ENCODE measurements at regions not wholly inside any gene's neighbourhood (a gene's known extent, or its start where the extent isn't known, plus 50 kb on each side); places are given as distances from the start of the nearest gene placed in this dataset.

DNA sequence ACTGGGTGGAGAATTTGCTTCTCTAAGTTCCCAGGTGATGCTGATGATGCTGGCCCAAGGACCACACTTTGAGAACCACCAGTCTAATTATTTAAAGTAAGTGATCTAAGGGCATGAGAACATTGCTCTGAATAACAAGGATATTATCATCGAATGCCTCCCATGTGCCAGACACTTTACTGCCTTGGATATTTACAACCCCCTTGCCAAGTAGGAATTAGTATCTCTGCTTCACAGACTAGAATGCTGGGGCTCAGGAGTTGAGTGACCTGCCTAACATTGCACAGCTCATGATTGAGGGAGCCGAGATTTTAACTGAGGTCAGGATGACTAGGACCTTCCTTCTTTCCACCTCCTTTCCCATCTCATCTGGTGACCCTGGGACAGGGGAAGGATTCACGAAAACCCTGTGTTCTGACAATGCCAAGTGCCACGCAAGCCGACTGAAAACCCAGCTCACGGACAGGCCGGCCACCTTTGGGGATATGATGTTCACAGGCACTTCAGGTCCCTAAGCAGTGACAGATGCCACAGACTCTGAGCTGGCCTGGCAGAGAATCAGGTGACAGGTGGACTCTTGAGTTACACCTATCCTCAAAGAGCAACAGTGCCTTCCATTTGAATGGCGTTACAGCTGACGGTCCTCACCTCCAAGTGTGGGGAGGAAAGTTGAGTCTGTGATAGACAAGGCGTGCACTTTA lies 230.7 kb downstream of the TOMM20 start:
- Histone ChIP-seq H4K20me1 (ENCODE audit: insufficient read depth) (no peaks in the 10 kb centered on the region), H3K27me3 (ENCODE audit: insufficient read depth, low read depth, low read length) (no peaks in the 10 kb centered on the region), H3K4me3 (ENCODE audit: low read length) (no peak overlapping the region), H3K4me2 (ENCODE audit: low read length) (no peak overlapping the region), H3F3A (ENCODE audit: insufficient read depth, low read length, poor library complexity, severe bottlenecking) (no peaks in the 10 kb centered on the region), H2AFZ (ENCODE audit: low read depth, low read length) (no peak overlapping the region), H3K79me2 (replicated peaks; ENCODE audit: insufficient read depth, low read length) (no peaks in the 10 kb centered on the region), H3K36me3 (ENCODE audit: insufficient read depth, low read length) (no peaks in the 10 kb centered on the region), H3K9ac (ENCODE audit: low read length) (no peak overlapping the region), H3K9me2 (ENCODE audit: insufficient read depth, low read length) (no peaks in the 10 kb centered on the region), H3K27ac (ENCODE audit: low read length) (no peak overlapping the region), H3K9me3 (ENCODE audit: low read length) (no peaks in the 10 kb centered on the region)
- TF ChIP-seq SMC3 (conservative IDR thresholded peaks at IDR 0.05; ENCODE audit: poor library complexity) (no peak), MXI1 (conservative IDR thresholded peaks at IDR 0.05; ENCODE audit: poor library complexity, severe bottlenecking) (no peak), EZH2 (IDR thresholded peaks at IDR 0.05; ENCODE audit: borderline replicate concordance, insufficient read depth, low read length, poor library complexity, severe bottlenecking) (no peak), RAD21 (conservative IDR thresholded peaks at IDR 0.05) (no peak), POLR2AphosphoS5 (IDR thresholded peaks at IDR 0.05) (no peak)

DNA sequence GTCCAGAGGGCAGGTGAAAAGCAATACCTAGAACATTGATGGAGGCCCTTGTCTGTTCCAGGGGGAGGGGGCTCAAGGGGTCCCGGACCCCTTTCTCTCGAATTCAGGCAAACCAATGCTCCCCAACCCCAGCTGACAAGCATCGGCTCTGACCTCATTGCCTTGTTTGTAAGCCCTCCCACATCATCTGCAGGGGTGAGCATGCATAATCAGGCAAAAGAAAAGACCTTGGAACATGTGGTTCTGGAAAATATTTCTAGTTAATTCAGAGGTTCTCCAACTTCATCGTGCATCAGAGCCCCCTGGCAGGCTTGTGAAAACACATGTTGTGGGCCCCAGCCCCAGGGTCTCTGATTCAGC lies 231.3 kb downstream of the TOMM20 start:
- Histone ChIP-seq H3K9me2 (ENCODE audit: insufficient read depth, low read length) (no peaks in the 10 kb centered on the region), H3K27ac (ENCODE audit: low read length) (no peak overlapping the region), H3K9ac (ENCODE audit: low read length) (no peak overlapping the region), H3K4me3 (ENCODE audit: low read length) (no peak overlapping the region), H3K79me2 (replicated peaks; ENCODE audit: insufficient read depth, low read length) (no peaks in the 10 kb centered on the region), H3K27me3 (ENCODE audit: insufficient read depth, low read depth, low read length) (no peaks in the 10 kb centered on the region), H4K20me1 (ENCODE audit: insufficient read depth) (no peaks in the 10 kb centered on the region), H3K36me3 (ENCODE audit: insufficient read depth, low read length) (no peaks in the 10 kb centered on the region), H3K9me3 (ENCODE audit: low read length) (no peaks in the 10 kb centered on the region), H3F3A (ENCODE audit: insufficient read depth, low read length, poor library complexity, severe bottlenecking) (no peaks in the 10 kb centered on the region), H3K4me2 (ENCODE audit: low read length) (no peak overlapping the region), H2AFZ (ENCODE audit: low read depth, low read length) (no peak overlapping the region)
- TF ChIP-seq EZH2 (IDR thresholded peaks at IDR 0.05; ENCODE audit: borderline replicate concordance, insufficient read depth, low read length, poor library complexity, severe bottlenecking) = no peak

DNA sequence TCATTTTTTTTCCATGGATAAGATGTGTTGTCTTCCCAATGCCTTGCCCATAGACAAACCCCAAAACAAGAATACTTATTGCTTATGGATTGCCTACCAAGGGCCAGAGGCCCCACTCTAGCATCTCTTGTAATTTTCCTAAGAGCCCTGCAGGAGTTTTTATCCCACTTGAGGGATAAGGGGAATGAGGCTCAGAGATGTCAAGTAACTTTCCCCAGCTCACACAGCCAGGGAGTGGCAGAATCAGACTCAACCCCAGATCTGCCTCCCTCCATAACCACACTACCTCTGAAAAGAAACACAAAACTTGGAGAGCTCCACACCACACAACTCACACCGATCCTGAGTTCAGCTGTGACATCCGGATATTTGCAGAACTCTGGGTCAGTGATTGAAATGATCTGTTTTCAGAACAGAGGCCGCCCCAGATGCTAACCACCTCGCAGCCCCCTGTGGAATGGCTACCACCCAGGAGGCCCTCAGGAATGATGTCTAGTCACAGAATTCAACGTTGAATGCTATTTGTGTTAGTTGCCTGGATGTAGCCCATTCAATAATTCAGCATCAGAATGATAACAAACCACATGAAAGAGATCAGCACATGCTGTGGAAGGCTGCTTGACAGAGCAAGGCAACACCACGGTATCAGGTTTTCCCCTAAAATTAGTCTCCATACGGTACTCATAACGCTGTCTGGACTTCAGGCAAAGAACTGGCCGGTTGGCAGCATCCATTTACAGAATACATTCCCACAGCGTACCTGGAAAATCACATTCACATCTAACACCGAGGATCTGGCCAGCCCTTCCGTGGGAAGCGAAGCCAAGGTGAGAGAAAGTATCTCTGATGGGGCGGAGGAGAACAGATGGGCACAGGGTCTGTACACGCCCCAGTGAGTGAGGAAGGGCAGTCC lies 231.9 kb downstream of the TOMM20 start:
- Histone ChIP-seq H3K4me2 (ENCODE audit: low read length) (no peak overlapping the region), H3K27me3 (ENCODE audit: insufficient read depth, low read depth, low read length) (no peaks in the 10 kb centered on the region), H3K27ac (ENCODE audit: low read length) (no peak overlapping the region), H4K20me1 (ENCODE audit: insufficient read depth) (no peaks in the 10 kb centered on the region), H3K79me2 (replicated peaks; ENCODE audit: insufficient read depth, low read length) (no peaks in the 10 kb centered on the region), H3K9me2 (ENCODE audit: insufficient read depth, low read length) (no peaks in the 10 kb centered on the region), H2AFZ (ENCODE audit: low read depth, low read length) (no peak overlapping the region), H3F3A (ENCODE audit: insufficient read depth, low read length, poor library complexity, severe bottlenecking) (no peaks in the 10 kb centered on the region), H3K4me3 (ENCODE audit: low read length) (no peak overlapping the region), H3K9ac (ENCODE audit: low read length) (no peak overlapping the region), H3K9me3 (ENCODE audit: low read length) (no peaks in the 10 kb centered on the region), H3K36me3 (ENCODE audit: insufficient read depth, low read length) (no peaks in the 10 kb centered on the region)
- TF ChIP-seq EP300 (conservative IDR thresholded peaks at IDR 0.05; ENCODE audit: poor library complexity, severe bottlenecking) (no peak), RAD21 (conservative IDR thresholded peaks at IDR 0.05) (no peak), MXI1 (conservative IDR thresholded peaks at IDR 0.05; ENCODE audit: poor library complexity, severe bottlenecking) (no peak), SMC3 (conservative IDR thresholded peaks at IDR 0.05; ENCODE audit: poor library complexity) (no peak), EZH2 (IDR thresholded peaks at IDR 0.05; ENCODE audit: borderline replicate concordance, insufficient read depth, low read length, poor library complexity, severe bottlenecking) (no peak), POLR2AphosphoS5 (IDR thresholded peaks at IDR 0.05) (no peak), TAF1 (IDR thresholded peaks at IDR 0.05; ENCODE audit: low read depth) (no peak)
- TF ChIP-seq, protein P1, sequence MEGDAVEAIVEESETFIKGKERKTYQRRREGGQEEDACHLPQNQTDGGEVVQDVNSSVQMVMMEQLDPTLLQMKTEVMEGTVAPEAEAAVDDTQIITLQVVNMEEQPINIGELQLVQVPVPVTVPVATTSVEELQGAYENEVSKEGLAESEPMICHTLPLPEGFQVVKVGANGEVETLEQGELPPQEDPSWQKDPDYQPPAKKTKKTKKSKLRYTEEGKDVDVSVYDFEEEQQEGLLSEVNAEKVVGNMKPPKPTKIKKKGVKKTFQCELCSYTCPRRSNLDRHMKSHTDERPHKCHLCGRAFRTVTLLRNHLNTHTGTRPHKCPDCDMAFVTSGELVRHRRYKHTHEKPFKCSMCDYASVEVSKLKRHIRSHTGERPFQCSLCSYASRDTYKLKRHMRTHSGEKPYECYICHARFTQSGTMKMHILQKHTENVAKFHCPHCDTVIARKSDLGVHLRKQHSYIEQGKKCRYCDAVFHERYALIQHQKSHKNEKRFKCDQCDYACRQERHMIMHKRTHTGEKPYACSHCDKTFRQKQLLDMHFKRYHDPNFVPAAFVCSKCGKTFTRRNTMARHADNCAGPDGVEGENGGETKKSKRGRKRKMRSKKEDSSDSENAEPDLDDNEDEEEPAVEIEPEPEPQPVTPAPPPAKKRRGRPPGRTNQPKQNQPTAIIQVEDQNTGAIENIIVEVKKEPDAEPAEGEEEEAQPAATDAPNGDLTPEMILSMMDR (IDR thresholded peaks at IDR 0.05; ENCODE audit: poor library complexity, severe bottlenecking) = no peak
- TF ChIP-seq, protein P2, sequence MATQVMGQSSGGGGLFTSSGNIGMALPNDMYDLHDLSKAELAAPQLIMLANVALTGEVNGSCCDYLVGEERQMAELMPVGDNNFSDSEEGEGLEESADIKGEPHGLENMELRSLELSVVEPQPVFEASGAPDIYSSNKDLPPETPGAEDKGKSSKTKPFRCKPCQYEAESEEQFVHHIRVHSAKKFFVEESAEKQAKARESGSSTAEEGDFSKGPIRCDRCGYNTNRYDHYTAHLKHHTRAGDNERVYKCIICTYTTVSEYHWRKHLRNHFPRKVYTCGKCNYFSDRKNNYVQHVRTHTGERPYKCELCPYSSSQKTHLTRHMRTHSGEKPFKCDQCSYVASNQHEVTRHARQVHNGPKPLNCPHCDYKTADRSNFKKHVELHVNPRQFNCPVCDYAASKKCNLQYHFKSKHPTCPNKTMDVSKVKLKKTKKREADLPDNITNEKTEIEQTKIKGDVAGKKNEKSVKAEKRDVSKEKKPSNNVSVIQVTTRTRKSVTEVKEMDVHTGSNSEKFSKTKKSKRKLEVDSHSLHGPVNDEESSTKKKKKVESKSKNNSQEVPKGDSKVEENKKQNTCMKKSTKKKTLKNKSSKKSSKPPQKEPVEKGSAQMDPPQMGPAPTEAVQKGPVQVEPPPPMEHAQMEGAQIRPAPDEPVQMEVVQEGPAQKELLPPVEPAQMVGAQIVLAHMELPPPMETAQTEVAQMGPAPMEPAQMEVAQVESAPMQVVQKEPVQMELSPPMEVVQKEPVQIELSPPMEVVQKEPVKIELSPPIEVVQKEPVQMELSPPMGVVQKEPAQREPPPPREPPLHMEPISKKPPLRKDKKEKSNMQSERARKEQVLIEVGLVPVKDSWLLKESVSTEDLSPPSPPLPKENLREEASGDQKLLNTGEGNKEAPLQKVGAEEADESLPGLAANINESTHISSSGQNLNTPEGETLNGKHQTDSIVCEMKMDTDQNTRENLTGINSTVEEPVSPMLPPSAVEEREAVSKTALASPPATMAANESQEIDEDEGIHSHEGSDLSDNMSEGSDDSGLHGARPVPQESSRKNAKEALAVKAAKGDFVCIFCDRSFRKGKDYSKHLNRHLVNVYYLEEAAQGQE (IDR thresholded peaks at IDR 0.05; ENCODE audit: borderline replicate concordance) = no peak

All from neural cell (in vitro differentiated cells).